Suppressor macrophage treated with lipopolysaccharide for 4 hours (primary cell): ENCODE measurements at regions not wholly inside any gene's neighbourhood (a gene's known extent, or its start where the extent isn't known, plus 50 kb on each side); places are given as distances from the start of the nearest gene placed in this dataset.

Source experiments
- DNase-seq: peaks from one replicate; pipeline ENCODE4 v3.0.0-alpha.2; 2020

GRCh38 chr5:143691287-143691944 lies 120.5 kb upstream of the HMHB1 start:
- no peak for DNase-seq

DNA sequence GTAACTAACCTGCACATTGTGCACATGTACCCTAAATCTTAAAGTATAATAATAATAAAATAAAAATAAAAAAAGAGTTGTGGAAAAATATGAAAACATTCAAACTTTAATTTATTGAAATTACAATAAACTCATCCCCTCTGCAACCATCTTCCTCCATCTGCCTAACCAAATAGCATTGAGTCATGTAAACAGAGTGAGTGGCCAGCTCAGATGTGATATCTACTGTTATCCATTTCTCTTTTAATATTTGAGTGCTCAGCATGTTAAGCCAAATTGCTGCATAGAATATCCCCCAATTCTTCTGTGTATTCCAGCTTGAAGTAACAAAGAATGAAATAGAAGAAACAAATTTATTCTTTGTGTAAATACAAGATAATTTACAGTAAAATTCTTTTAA lies 124.4 kb upstream of the HMHB1 start:
- no peak for DNase-seq

- no peak for DNase-seq
Measured at GRCh38 chr5:143685246-143685815, 126.6 kb upstream of the HMHB1 start.

DNA sequence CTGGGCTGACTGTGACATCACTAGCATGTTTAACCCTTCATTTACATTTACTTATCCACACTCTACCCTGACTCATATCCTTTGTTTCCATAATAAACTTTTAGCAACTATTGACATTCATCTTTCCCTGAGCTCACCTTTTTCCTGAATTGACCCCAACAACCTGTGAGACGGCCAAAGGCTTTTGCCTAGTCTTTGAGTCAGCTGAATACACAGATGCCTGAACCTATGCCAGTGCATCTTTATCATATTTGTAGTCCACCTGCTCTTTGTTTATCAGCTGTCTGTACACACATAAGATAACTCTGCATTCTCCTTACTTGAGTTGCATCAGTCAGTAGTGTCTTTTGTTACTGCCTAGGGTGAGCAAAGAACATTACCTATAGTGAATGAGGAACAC lies 128.5 kb upstream of the HMHB1 start:
- DNase-seq, result no peak

- DNase-seq, result no peak
Measured at GRCh38 chr5:143682929-143683386, 129.0 kb upstream of the HMHB1 start.

- DNase-seq, result no peak
Measured at GRCh38 chr5:143682246-143682905, 129.6 kb upstream of the HMHB1 start.

- DNase-seq, result no peak
Measured at GRCh38 chr5:143680672-143681259, 131.2 kb upstream of the HMHB1 start.

DNA sequence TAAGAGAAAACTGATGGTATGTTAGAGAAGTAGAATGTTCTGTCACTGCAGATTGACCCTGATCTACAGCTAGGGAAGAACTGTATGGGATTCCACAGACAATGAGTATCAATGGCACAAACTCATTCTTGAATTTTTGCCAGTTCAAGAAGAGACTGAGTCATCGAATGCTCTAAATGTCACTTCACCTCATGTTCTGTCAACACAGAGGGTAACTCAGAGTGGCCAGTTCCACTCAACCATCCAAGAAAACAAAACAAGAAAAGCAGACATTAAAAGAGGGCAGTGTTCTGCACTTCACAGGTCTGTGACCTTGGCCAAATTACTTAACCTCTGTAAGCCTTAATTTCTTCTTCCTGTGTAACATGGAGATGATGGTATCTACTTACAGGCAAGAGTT lies 132.2 kb upstream of the HMHB1 start:
- peak; percentile 19 for DNase-seq

DNA sequence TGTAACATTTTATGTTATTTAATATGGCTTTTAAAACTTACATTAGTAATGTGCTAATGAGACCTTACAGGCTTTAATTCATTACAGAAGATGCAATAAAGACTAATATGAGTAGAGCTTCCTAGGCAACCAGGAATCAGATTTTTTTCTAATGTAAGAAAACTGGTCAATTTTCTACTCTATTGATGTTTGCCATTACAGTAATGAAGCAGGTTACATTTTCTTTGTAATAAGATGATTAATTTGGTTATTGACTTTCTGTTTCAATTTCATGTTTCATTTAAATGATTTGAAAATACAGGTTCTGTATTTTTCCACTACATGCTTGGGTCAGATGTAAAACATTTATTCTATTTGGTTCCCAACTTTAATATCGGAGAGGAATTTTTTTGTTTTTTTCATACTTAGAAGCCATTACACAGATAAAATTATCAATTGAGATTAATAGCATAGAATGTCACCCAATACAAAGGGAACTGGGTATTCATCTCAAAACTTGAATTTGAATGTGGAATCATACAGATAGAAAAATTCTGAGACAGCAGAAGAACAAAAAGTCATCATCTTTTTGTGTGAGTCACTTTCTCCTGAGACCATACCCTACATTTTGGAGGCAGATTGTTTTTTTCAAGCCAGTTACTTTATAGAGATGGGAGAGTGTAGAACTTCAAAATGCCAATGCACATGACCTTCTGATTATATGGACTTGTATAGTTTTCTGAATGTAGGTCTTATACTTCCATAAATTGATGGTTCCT lies 133.6 kb upstream of the HMHB1 start:
- no peak for DNase-seq

DNA sequence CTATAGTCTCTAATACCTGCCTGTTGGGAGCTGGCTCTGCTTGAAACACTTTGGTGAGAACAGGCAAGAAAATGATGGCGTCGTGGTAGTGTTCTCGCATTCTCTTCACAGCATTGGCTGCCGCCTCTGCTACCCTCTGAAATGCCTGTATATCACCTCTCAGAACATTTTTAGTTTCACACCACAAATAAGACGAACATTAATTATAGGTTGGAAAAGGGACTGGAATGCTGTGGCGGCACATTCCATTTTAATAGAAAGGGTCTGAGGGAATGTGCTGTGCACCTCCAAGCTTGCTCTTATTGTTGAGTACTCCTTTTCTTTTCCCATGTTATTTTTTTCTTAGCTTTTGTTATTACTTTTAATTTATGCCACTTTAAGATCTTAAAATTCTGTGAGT lies 134.6 kb upstream of the HMHB1 start:
- no peak for DNase-seq

GRCh38 chr5:143676802-143677201 lies 135.2 kb upstream of the HMHB1 start:
- DNase-seq, result no peak

DNA sequence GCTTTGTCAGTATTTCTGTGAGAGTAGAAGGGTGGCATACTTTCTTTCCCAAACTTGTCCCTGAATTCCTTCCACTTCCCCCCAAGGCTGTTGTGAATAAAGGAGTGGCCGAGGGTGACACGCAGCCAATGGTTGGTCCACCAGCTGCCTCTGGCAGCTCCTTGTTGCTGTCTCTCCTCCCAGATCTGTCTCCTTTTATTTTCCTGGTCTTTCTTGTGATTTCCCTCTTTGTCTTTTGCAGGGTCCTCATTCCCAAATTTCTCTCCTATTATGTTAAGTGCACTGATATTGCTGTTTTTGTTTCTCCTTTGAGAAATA lies 137.5 kb upstream of the HMHB1 start:
- DNase-seq, result no peak

DNA sequence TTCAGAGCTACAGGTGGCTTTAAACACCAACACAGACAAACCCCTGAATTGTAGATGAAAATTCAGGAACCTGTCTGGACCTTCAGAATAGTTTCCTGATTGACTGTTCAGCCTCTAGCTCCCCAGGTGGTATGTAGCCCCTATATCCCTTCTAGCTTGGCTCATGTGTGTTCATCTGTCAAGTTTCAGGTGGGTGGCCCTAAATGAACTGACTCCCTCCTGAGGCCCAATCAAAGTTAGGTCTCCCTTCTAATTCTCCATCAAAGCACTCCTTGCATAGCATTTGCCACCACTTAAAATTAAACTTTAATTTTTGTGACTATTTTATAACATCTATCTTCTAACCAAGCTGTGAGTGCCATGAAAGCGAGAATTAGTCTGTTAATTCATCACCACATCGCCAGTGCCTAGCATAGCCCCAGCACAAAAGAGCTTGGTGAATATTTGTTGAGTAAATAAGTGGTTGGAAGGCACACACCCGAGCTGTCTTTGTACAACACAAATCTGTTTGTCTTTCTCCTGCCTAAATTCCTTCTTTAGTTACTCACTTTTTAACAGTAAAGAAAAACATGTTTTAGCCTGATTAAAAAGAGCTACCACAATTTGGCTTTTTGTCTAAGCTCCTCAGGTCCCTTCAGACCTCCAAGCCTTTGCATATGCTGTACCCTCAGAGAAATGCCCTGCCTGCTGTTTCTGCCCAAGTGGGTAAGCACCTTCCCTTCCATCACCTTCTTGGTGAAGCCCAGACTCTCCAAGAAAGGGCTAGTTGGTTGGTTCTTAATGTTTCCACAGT lies 138.1 kb upstream of the HMHB1 start:
- DNase-seq, result no peak

DNA sequence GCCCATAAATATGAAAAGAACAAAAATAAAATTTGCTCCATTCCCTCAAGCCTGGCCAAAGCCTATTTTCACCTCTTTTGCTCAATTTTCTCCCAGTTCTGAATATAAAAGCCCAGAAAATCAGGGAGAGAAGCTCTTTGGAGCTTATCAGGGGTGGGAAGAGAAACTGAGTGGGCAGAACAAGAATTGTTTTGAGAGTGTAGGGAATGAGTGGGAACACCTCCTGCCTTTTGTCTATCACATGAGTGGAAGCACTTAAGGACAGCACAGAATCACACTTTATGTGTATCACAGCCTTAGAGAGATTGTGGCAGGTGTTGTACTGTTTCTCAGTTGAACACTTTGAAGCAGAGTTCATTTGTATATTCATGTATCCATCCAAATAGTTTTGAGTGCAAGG lies 139.2 kb upstream of the HMHB1 start:
- no peak for DNase-seq

GRCh38 chr5:143671674-143672569 lies 140.0 kb upstream of the HMHB1 start:
- DNase-seq, result no peak

DNA sequence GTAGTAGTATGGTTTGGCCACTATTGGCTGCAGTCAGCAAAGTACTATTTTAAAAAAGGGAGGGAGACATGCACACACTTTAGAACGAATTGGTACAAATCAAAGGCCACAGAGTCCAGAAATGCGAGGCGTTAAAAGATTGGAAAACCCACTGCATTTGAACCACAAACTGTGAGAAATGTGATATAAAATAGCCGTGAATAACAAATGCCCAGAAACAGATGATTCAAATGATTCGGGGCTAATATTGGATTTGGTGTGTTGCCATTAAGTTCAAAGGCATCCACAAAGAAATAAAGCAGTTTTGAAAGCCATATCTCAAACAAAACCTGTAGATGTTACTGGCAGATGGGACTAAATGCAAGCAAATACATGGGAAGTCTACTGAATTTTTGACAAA lies 140.9 kb upstream of the HMHB1 start:
- DNase-seq, result no peak

- no peak for DNase-seq
Measured at GRCh38 chr5:143665866-143666265, 146.1 kb upstream of the HMHB1 start.

GRCh38 chr5:143664623-143665022 lies 147.3 kb upstream of the HMHB1 start:
- no peak for DNase-seq

DNA sequence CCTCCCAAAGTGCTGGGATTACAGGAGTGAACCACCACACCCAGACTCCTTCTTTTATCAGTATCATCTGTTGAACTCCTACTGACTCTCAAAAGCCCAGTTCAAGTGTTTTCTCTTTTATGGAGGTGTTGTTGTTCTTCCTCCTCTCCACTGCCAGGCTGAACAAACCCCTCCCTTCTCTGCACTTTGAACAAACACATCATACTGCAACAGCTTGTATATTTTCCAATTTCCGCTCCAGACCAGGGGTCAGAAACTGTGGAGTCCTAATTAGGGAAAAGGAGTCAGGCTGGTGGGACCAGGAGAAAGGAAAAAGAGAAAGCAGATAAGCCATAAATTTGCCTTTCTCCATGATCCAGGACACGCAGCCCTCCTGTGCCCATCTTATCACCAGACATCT lies 148.1 kb upstream of the HMHB1 start:
- no peak for DNase-seq

GRCh38 chr5:143662020-143662419 lies 149.9 kb upstream of the HMHB1 start:
- no peak for DNase-seq

DNA sequence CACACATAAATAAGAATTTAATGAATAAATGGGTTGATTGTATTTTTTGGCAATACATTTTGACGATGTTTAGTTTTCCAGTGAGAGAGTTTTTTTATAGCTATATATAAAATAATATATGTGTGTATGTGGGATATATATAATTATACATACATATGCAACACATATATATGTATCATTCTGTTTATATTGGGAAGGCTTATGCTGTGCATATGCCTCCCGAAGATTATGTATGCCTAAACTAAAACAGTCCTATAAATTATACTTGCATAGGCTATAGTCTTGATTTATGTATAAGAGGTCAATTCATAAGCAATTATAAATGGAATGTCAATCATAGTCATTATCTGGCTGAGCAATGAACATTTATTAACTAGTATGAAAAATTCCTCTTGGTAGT lies 151.3 kb upstream of the HMHB1 start:
- no peak for DNase-seq
